DND-41 (cell line): ENCODE measurements at regions not wholly inside any gene's neighbourhood (a gene's known extent, or its start where the extent isn't known, plus 50 kb on each side); places are given as distances from the start of the nearest gene placed in this dataset.

Experiments
- CTCF ChIP-seq: IDR thresholded peaks from 2 replicates; pipeline ENCODE4 v1.5.1; 2012; ENCODE audit warnings: borderline replicate concordance, low read length, moderate library complexity, mild to moderate bottlenecking; ENCODE audit not compliant: poor library complexity, severe bottlenecking; ENCODE audit errors: extremely low read depth
- EZH2 ChIP-seq: IDR thresholded peaks from 3 replicates; pipeline ENCODE4 v1.6.1; 2012; ENCODE audit warnings: borderline replicate concordance, low read depth, mild to moderate bottlenecking, moderate library complexity, low read length, inconsistent platforms; ENCODE audit not compliant: severe bottlenecking

GRCh38 chr7:19869979-19870378, 96.6 kb upstream of the TMEM196 start:
- TF ChIP-seq CTCF = no peak
- no peak for TF ChIP-seq EZH2
